ENCODE measurements at regions not wholly inside any gene's neighbourhood (a gene's known extent, or its start where the extent isn't known, plus 50 kb on each side); places are given as distances from the start of the nearest gene placed in this dataset.

GRCh38 chr7:145850636-145851035 lies 266.0 kb upstream of the CNTNAP2 start:
- RAD21 ChIA-PET (ENCODE audit: unreplicated experiment): no interaction called here
- Histone ChIP-seq H3K36me3 (ENCODE audit: control insufficient read depth in 2 of 2, insufficient read depth in 2 of 2, low read length in 1 of 2) (no peaks in the 10 kb centered on the region), H2AFZ (ENCODE audit: control insufficient read depth, low read depth, low read length) (no peak overlapping the region), H3K9me3 (replicated peaks; ENCODE audit: control insufficient read depth, insufficient read depth, low read length) (no peaks in the 10 kb centered on the region), H3K79me2 (ENCODE audit: control insufficient read depth, insufficient read depth, low read length) (no peaks in the 10 kb centered on the region), H3K4me2 (ENCODE audit: control insufficient read depth, insufficient read depth) (no peak overlapping the region), H3K27me3 (replicated peaks in 1 of 2; ENCODE audit: control insufficient read depth in 2 of 2, insufficient read depth in 2 of 2, low read length in 1 of 2) (no peaks in the 10 kb centered on the region), H3K9ac (ENCODE audit: control insufficient read depth, insufficient read depth, low read length) (no peak overlapping the region), H3K4me1 (ENCODE audit: control insufficient read depth, insufficient read depth, low read length) (no peaks in the 10 kb centered on the region), H4K20me1 (ENCODE audit: control insufficient read depth, insufficient read depth) (no peaks in the 10 kb centered on the region), H3K27ac (ENCODE audit: control insufficient read depth, insufficient read depth) (no peak overlapping the region), H3K4me3 (no peak overlapping the region)
- intact Hi-C loops (cut with micrococcal nuclease; ENCODE audit: unreplicated experiment): no loop called here
- DNase-seq (ENCODE audit: low read depth, low spot score) (no peak), ATAC-seq (no peak), FAIRE-seq (no peak)
- no TSS peak for BruUV-seq (replicated peaks)
- SMC1A ChIA-PET (ENCODE audit: uncharacterized antibody, unreplicated experiment): no interaction called here
- no peak for TF ChIP-seq JUNB (IDR thresholded peaks at IDR 0.05)
- TF ChIP-seq BACH1 (IDR thresholded peaks at IDR 0.05; ENCODE audit: borderline replicate concordance): no peak
- TF ChIP-seq ZZZ3 (IDR thresholded peaks at IDR 0.05; ENCODE audit: control insufficient read depth, insufficient read length, low read depth): no peak
- TF ChIP-seq STAT3 (IDR thresholded peaks at IDR 0.05; ENCODE audit: low read depth, low read length): no peak
- TF ChIP-seq PML (IDR thresholded peaks at IDR 0.05; ENCODE audit: low read length): no peak
- TF ChIP-seq RCOR1 (conservative IDR thresholded peaks at IDR 0.05; ENCODE audit: low read depth, low read length): no peak
- no peak for TF ChIP-seq SKIL (IDR thresholded peaks at IDR 0.05; ENCODE audit: low read depth, poor library complexity, severe bottlenecking)
- TF ChIP-seq BHLHE40 (IDR thresholded peaks at IDR 0.05; ENCODE audit: borderline replicate concordance in 1 of 2, low read depth in 2 of 2, low read length in 1 of 2): no peak
- TF ChIP-seq RUNX3 (IDR thresholded peaks at IDR 0.05; ENCODE audit: low read length): no peak
- TF ChIP-seq, protein P1, sequence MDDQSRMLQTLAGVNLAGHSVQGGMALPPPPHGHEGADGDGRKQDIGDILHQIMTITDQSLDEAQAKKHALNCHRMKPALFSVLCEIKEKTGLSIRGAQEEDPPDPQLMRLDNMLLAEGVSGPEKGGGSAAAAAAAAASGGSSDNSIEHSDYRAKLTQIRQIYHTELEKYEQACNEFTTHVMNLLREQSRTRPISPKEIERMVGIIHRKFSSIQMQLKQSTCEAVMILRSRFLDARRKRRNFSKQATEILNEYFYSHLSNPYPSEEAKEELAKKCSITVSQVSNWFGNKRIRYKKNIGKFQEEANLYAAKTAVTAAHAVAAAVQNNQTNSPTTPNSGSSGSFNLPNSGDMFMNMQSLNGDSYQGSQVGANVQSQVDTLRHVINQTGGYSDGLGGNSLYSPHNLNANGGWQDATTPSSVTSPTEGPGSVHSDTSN (IDR thresholded peaks at IDR 0.05; ENCODE audit: insufficient replicate concordance, low read depth, low read length): no peak
- TF ChIP-seq, protein P2, sequence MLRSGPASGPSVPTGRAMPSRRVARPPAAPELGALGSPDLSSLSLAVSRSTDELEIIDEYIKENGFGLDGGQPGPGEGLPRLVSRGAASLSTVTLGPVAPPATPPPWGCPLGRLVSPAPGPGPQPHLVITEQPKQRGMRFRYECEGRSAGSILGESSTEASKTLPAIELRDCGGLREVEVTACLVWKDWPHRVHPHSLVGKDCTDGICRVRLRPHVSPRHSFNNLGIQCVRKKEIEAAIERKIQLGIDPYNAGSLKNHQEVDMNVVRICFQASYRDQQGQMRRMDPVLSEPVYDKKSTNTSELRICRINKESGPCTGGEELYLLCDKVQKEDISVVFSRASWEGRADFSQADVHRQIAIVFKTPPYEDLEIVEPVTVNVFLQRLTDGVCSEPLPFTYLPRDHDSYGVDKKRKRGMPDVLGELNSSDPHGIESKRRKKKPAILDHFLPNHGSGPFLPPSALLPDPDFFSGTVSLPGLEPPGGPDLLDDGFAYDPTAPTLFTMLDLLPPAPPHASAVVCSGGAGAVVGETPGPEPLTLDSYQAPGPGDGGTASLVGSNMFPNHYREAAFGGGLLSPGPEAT (IDR thresholded peaks at IDR 0.05; ENCODE audit: low read depth): no peak
- TF ChIP-seq JUND (IDR thresholded peaks at IDR 0.05; ENCODE audit: low read depth, low read length): no peak
- TF ChIP-seq BRCA1 (IDR thresholded peaks at IDR 0.05; ENCODE audit: low read depth, low read length): no peak
- no peak for TF ChIP-seq CHD2 (IDR thresholded peaks at IDR 0.05; ENCODE audit: borderline replicate concordance, low read depth, low read length)
- in situ Hi-C loops (cut with MboI): no loop called here
- CTCF ChIA-PET: no interaction called here
- 43% methylated on average over 6 of the region's 6 CpGs for WGBS (ENCODE audit: insufficient coverage, insufficient replicate concordance, low lambda C conversion rate, missing lambda C conversion rate)
- POLR2A ChIA-PET: no interaction called here
